Superior temporal gyrus (tissue), 1 donor: ENCODE measurements at regions not wholly inside any gene's neighbourhood (a gene's known extent, or its start where the extent isn't known, plus 50 kb on each side); places are given as distances from the start of the nearest gene placed in this dataset.
"Not testable (repeated sequence)": the region's sequence is repeated elsewhere in the genome, so short reads cannot be mapped to it uniquely, and the experiment has no call there.

Source experiments
- DNase-seq: peaks from one replicate; pipeline ENCODE4 v3.0.0-alpha.2; 2016; ENCODE audit errors: extremely low spot score

DNA sequence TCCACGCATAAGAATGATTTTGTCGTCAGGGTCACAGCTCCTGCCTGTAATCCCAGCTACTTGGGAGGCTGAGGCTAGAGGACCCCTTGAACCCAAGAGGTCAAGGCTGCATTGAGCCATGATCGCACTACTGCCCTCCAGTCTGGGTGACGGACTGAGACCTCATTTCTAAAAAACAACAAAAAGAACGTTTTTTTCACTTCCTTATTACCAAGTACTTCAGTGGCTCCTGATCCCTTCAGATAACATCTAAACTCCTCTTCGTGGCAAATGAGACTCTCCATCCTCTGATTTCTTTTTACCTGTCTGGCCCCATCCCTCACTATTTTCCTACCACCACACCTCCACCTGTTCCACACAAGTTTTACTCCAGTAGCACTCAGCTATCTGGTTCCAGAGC lies 105.4 kb upstream of the TLK1 start:
- DNase-seq: no peak

DNA sequence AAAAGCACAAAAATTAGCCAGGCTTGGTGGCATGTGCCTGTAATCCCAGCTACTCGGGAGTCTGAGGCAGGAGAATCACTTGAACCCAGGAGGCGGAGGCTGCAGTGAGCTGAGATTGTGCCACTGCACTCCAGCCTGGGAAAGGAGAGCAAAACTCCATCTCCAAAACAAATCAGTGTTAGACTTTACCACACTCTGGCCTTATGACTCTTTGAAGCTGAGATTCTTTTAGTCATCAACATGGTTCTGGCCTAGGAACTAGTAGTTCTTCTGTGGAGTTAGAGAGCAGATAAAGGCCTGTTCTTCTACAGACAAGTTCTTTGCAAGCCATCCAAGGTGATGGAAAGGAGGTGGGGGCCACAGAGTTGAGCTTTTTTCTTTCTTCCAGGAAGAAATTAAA lies 100.8 kb upstream of the TLK1 start:
- DNase-seq: not testable (repeated sequence)

- no peak for DNase-seq
Observed at GRCh38 chr2:171260471-171261424, 100.1 kb upstream of the TLK1 start.

DNA sequence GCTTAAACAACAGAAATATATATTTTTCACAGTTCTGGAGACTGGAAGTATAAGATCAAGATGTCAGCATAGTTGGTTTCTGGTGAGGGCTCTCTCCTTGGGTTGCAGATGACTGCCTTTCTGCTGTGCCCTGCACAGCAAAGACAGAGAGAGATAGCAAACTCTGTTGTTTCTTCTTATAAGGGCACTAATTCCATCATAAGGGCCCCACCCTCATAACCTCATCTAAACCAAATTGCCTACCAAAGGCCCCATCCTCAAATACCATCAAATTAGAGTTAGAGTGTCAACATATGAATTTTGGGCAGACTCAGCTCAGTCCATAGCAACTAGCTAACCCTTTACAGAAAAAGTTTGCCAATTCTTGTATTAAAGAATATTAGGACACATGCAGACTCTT lies 94.0 kb upstream of the TLK1 start:
- DNase-seq: no peak

DNA sequence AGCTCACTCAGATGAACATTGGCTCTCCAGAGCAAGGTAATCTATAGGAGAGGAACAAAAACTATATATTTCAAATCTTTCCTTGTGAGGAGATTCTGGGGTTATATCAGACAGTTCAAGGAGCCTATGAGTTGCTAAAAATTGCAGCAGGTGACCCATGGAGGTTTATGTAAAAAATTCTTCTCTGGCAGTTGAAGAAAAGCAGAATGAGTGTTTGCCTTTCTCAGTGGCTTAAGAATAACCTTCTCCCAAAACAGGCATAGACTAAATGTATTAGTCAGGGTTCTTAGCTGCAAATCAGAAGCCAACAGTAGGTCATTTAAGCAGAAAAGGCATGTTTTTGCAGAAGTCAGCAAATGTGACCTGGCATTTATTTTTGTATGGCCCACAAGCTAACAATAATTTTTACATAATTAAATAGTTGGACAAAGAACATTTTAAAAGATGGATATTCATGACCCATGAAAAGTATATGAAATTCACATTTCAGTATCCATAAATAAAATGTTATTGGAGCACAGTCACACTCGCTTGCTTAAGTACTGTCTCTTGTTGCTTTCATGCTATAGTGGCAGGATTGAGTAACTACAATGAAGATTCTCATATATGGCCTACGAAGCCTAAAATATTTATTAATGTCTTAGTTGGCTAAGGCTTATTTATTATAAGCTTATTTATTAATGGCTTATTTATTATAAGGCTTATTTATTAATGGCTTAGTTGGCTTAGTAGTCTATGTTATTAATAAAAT lies 93.4 kb upstream of the TLK1 start:
- no peak for DNase-seq

DNA sequence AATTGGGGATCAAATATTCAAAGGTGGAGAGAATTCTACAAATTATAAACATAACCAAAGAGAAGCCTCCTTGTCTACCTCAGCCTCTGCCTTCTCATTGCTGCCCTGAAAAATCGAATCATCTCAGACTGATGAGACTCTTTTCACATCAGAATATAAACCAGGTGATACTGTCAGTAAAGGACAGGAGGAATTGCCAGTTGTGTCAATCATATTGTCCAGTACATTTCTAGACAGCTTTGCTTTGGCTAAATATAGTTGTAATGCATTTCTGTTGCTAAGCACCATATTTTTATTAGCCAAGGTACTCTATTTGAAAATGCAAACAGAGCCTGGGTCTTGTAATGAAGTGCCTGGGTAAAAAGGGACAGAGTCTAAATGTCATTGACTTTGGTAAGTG lies 92.6 kb upstream of the TLK1 start:
- no peak for DNase-seq

GRCh38 chr2:171249689-171250088 lies 89.0 kb upstream of the TLK1 start:
- no peak for DNase-seq

DNA sequence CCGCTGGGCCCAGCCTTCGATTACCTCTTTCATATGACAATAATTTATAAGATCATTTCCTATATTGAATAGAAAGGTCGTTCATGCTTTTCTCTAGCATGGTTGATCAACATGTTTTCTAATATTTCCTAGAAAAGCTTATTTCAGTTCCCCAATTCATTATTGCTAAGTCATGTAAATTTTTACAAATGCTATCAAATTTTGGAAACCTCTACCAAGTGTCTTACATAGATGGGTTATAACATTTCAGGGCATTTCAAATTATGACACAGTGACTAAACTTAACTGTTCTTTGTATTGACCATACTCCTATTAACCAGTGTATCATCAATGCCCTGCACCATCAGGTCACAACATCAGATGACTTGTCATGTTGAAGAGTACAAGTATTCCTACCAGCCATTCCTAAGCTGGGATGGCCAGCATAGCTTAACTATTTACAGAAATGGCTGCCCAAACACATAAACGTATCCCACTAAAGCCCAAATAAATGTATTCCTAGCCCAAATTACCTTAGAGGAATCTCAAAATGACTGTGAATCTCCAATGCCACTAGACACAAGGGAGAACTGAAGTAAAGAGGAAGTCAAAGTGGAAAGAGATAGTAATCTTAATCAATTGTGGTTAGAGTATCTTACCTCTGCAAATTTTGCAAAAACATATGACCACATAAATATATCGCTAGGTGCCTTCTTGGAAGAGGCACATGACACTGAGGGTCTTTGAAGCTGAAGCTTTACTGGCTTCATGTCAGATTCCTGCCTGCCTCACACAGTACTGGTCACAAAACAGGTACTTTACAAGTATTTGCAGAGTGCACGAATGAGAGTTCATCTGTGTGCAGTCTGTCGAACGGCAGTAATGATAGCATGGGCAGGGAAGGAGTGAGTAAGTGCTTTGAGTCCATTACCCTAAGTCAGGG lies 87.3 kb upstream of the TLK1 start:
- DNase-seq: no peak

GRCh38 chr2:171244970-171245782 lies 84.5 kb upstream of the TLK1 start:
- no peak for DNase-seq

GRCh38 chr2:171244466-171244969 lies 83.8 kb upstream of the TLK1 start:
- no peak for DNase-seq

- no peak for DNase-seq
Observed at GRCh38 chr2:171241771-171242170, 81.1 kb upstream of the TLK1 start.

DNA sequence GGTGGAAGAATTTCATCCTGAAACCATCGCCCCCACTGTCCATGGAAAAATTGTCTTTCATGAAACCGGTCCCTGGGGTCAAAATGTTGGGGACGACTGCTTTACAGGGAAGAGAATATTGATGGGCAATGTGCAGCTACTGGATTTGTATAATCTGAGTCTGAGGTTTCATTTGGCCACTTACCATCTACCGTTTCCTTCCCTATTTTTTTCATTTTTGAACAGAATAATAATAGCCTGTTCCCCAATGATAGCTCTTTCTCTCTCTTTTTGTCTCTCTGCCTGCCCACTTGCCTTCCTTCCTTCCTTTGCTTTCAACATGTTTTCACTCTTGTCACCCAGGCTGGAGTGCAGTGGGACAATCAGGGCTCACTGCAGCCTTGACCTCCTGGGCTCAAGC lies 78.3 kb upstream of the TLK1 start:
- no peak for DNase-seq

DNA sequence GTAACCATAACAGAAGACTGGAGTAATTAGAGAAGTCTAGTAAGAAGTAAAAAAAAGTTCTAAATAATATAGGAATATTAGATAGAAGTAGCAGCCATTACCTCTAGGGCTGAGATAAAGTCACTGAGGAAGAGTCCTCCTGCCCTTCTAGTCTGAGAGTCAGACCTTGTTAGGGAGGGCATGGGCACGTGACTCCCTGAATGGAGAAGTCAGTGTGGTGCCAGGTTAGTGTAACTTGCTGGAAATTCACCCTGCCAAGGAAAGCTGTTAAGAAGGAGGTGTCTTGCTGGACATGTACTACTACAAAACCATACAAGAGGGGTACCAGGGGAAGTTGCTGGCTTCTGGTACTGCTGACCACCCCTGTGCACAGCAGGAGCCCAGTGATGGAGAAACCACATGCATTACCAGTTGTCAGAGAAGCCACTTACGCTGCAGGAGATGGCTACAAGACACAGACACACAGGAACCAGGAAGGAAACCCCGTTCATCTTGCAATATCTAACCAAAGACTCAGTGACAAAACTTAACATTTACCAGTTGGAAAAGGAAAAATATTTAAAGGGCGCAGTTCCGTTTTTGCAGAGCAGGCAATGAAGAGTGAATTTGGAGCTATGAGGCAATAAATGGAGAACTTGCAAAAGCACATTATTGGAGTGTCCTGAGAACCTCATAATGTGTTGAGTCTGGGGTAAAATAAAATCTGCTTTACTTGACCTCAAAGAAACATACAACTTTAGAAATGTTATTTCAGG lies 77.2 kb upstream of the TLK1 start:
- no peak for DNase-seq

DNA sequence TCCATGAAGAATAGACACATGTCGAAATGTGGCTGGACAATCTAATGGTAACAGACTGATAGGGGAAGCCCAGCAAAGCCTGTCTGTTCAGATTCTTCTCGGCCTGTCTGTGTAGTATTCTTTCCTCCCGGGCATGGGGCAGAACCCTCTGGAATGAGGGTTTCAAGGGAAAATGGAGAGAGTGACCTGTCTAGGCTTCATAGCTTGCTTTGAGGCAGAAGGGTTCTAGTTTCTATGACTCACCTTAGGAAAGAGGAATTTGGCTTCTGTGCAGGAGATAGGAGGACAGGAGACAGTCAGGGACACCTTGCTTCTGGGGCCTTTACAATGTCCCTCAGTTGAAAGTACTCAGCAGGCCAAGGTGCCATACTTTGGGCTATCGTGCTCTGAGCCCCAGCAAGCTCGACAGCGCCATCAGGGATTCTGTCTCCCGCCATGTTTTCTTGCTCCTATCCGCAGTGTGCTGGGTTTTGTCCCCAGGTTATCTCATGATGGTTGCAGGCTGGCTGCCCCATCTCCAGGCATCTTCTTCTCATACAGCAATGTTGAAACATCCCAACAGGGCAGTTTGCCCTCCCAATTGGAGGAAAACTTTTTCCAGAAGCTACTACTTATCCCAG lies 74.7 kb upstream of the TLK1 start:
- no peak for DNase-seq

DNA sequence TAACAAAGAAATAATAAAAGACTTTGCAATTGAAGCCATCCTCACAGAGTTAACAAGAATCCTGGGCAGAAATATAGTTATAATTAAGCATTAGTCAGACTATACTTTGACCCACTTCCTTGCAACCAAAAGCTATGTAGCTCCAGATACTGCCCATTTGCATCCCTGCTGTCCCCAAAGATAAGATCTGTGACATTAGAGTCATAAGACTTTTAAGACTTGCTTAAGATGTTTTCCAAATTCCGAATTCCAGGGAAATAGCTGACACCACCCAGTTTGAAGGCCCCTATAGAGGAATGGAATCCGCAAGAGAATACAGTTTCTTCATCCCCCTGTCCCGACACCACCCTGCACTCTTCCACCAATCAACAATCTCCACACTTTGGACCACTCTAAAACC lies 69.5 kb upstream of the TLK1 start:
- DNase-seq: no peak

GRCh38 chr2:171228826-171229225 lies 68.1 kb upstream of the TLK1 start:
- no peak for DNase-seq

DNA sequence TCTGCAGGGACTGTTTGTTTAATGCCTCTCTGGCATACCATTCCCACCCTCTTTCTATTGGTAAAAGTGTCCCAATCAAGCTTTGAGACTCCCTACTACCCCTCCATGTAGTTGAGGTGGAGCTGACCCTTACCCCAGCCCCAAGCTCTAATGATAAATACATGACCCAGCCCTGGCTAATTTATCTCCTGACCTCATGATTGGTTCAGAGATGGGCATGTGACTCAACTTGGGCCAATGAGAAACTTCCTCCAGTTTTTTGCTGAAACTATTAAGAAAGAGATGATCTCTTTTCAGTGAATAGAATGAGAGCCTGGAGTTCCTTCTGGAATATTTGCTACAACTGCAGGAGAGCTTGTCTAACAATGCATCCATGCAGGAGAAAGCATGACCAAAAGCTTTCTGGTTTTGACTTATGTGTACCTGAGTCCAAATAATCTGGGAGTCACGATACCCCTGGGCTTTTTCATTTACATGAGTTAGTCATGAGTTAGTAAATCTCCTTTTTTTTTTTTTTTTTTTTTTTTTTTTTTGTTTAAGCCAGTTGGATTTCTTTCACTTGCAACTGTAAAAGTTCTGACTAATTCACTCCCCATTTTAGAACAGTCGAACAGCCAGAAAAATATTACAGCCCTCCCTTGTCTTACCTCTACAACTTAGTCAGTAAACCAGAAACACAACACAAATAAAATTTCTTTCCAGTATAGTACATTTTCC lies 66.5 kb upstream of the TLK1 start:
- no peak for DNase-seq

DNA sequence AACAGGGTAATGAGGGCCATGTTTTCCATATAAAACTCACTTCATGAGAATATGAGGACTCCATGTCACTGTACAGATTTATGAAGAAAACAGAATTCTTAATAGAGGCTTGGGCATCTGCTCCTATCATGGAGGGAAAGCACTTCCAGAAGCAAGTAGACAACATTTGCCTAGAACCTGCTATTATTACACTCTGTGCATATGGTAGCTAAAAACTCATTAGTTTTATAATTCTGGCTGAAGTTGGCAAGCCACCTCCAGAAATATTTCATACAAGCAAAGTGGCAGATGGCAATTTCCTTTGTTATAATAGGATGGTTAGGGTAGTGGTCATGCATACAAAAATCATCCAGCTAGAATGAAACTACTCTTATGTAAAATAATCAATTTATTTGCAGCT lies 65.8 kb upstream of the TLK1 start:
- peak; percentile 34 for DNase-seq

DNA sequence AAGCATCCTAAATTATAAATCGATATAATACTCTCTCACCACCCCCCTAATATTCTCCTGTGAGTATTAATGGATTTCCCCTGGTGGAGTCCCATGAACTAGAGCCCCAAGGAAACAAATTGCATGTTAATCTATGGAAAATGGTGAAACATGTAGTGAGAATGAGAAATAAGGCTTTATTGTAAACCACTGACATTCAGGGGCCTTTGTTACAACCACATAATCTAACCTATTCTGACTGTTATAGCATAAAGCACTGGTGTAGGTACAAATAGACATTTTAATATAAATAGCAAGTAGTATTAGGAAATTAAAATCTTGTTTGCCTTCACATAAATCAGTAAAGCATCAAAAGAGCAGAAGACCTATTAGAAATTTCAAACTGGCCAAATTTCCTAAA lies 65.3 kb upstream of the TLK1 start:
- no peak for DNase-seq
